ENCODE measurements at regions not wholly inside any gene's neighbourhood (a gene's known extent, or its start where the extent isn't known, plus 50 kb on each side); places are given as distances from the start of the nearest gene placed in this dataset.

DNA sequence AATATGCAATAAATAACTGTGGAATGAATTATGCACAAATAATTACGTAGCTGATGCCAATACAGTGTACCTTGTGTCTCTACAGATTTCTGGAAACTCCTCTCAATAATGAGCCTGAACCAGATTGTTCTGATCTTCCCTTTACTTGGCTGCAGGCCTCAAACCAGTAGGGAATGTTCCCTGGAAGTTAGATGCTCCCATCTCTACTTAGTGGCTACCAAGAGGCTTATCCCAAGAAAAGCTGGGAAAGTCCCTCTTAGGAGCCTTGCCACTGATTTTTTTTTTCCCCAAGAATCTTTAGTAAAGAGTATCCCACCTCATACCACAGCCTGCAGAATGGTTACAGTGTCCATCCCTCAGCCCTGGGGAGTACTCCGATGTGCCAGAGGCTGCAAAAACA lies 702.1 kb downstream of the RFPL4B start:
- ATAC-seq (no peak), DNase-seq (ENCODE audit: low read depth, low spot score) (no peak)
- POLR2A ChIA-PET, result no interaction called here

DNA sequence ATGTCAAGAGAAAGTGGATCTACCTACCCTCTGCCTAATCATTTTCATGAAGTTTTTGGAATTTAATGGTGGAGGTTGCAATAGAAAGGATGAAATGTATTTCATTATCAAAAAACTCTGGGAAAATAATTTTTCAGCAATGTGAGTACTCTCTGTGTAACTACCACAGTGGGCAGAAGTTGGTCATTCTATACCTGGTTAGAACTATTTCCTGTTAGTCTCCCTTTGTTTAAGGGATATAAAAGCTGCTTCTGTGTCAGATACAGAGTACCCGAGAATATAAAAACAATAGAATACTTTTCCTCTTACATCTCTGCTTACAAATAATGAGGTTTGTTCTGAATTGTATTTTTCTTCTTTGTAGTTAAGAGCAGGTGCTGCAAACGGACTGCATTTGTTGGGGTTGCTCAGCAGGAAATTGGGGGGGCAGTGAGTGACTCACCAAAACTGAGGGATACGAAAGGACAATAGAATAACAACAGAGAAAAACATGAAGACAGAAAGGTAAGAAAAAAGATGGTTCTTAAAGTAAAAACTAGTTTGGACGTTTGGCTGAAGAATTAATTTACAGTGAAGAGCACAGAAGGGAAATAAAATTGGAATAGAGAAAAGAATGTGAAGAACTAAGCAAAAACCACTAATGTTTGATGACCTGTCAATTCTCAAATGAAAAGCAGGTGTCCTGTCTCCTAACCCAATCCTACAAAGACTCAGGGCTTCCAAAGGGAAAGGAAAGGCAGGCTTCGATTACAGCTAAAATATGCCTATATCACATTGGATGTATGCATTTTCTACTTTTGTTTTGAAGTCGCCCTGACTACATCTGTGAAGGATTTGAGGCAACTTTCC lies 703.1 kb downstream of the RFPL4B start:
- ChIA-PET POLR2A (no interaction called here), CTCF (no interaction called here)
- H3K4me1 ChIP-seq (ENCODE audit: control insufficient read depth, insufficient read depth, low read length), result no peaks in the 10 kb centered on the region
- H3K36me3 ChIP-seq (ENCODE audit: control insufficient read depth, insufficient read depth, low read length), result no peaks in the 10 kb centered on the region
- H3K4me3 ChIP-seq (ENCODE audit: low read depth in 2 of 2, low read length in 2 of 2), result no peak overlapping the region
- DNase-seq (ENCODE audit: low read depth, low spot score), result no peak
- in situ Hi-C loops (cut with HindIII; ENCODE audit: low pct_unique_long_range_greater_than_20kb, low sequenced_read_pairs), result no loop called here
- TF ChIP-seq, protein P1, sequence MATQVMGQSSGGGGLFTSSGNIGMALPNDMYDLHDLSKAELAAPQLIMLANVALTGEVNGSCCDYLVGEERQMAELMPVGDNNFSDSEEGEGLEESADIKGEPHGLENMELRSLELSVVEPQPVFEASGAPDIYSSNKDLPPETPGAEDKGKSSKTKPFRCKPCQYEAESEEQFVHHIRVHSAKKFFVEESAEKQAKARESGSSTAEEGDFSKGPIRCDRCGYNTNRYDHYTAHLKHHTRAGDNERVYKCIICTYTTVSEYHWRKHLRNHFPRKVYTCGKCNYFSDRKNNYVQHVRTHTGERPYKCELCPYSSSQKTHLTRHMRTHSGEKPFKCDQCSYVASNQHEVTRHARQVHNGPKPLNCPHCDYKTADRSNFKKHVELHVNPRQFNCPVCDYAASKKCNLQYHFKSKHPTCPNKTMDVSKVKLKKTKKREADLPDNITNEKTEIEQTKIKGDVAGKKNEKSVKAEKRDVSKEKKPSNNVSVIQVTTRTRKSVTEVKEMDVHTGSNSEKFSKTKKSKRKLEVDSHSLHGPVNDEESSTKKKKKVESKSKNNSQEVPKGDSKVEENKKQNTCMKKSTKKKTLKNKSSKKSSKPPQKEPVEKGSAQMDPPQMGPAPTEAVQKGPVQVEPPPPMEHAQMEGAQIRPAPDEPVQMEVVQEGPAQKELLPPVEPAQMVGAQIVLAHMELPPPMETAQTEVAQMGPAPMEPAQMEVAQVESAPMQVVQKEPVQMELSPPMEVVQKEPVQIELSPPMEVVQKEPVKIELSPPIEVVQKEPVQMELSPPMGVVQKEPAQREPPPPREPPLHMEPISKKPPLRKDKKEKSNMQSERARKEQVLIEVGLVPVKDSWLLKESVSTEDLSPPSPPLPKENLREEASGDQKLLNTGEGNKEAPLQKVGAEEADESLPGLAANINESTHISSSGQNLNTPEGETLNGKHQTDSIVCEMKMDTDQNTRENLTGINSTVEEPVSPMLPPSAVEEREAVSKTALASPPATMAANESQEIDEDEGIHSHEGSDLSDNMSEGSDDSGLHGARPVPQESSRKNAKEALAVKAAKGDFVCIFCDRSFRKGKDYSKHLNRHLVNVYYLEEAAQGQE (IDR thresholded peaks at IDR 0.05; ENCODE audit: insufficient read depth in 1 of 2, low read depth in 2 of 2, low read length in 1 of 2), result no peak
- TF ChIP-seq, protein P2, sequence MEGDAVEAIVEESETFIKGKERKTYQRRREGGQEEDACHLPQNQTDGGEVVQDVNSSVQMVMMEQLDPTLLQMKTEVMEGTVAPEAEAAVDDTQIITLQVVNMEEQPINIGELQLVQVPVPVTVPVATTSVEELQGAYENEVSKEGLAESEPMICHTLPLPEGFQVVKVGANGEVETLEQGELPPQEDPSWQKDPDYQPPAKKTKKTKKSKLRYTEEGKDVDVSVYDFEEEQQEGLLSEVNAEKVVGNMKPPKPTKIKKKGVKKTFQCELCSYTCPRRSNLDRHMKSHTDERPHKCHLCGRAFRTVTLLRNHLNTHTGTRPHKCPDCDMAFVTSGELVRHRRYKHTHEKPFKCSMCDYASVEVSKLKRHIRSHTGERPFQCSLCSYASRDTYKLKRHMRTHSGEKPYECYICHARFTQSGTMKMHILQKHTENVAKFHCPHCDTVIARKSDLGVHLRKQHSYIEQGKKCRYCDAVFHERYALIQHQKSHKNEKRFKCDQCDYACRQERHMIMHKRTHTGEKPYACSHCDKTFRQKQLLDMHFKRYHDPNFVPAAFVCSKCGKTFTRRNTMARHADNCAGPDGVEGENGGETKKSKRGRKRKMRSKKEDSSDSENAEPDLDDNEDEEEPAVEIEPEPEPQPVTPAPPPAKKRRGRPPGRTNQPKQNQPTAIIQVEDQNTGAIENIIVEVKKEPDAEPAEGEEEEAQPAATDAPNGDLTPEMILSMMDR (IDR thresholded peaks at IDR 0.05), result no peak
- no peak for TF ChIP-seq POLR2AphosphoS5 (IDR thresholded peaks at IDR 0.05; ENCODE audit: low read depth, low read length)
- TF ChIP-seq SIN3A (IDR thresholded peaks at IDR 0.05; ENCODE audit: borderline replicate concordance, insufficient read depth, low read depth, low read length), result no peak
- no peak for TF ChIP-seq TCF7L2 (IDR thresholded peaks at IDR 0.05; ENCODE audit: low read depth, low read length)
- no TSS peak for BruUV-seq (replicated peaks)
- no peak overlapping the region for H3K27ac ChIP-seq (ENCODE audit: low read length)
- intact Hi-C loops (cut with micrococcal nuclease; ENCODE audit: unreplicated experiment), result no loop called here
- H3K27me3 ChIP-seq (ENCODE audit: control insufficient read depth, insufficient read depth, low read length), result no peaks in the 10 kb centered on the region
- ATAC-seq, result no peak
- no peaks in the 10 kb centered on the region for H3K9me3 ChIP-seq (ENCODE audit: control insufficient read depth, insufficient read depth, low read depth, low read length)

More for the DNA sequence above, 702.1 kb downstream of the RFPL4B start:
- in situ Hi-C loops (cut with HindIII; ENCODE audit: low pct_unique_long_range_greater_than_20kb, low sequenced_read_pairs) (no loop called here), intact Hi-C loops (cut with micrococcal nuclease; ENCODE audit: unreplicated experiment) (no loop called here)
- Histone ChIP-seq H3K27me3 (ENCODE audit: control insufficient read depth, insufficient read depth, low read length) (no peaks in the 10 kb centered on the region), H3K4me1 (ENCODE audit: control insufficient read depth, insufficient read depth, low read length) (no peaks in the 10 kb centered on the region), H3K36me3 (ENCODE audit: control insufficient read depth, insufficient read depth, low read length) (no peaks in the 10 kb centered on the region), H3K4me3 (ENCODE audit: low read depth in 2 of 2, low read length in 2 of 2) (no peak overlapping the region), H3K9me3 (ENCODE audit: control insufficient read depth, insufficient read depth, low read depth, low read length) (no peaks in the 10 kb centered on the region), H3K27ac (ENCODE audit: low read length) (no peak overlapping the region)
- no peak for TF ChIP-seq POLR2AphosphoS5 (IDR thresholded peaks at IDR 0.05; ENCODE audit: low read depth, low read length)
- TF ChIP-seq, protein P1 (IDR thresholded peaks at IDR 0.05; ENCODE audit: insufficient read depth in 1 of 2, low read depth in 2 of 2, low read length in 1 of 2), result no peak
- TF ChIP-seq SIN3A (IDR thresholded peaks at IDR 0.05; ENCODE audit: borderline replicate concordance, insufficient read depth, low read depth, low read length), result no peak
- no peak for TF ChIP-seq TCF7L2 (IDR thresholded peaks at IDR 0.05; ENCODE audit: low read depth, low read length)
- TF ChIP-seq, protein P2 (IDR thresholded peaks at IDR 0.05), result no peak
- no TSS peak for BruUV-seq (replicated peaks)
- CTCF ChIA-PET, result no interaction called here
